Sigmoid colon (tissue), 6 donors: ENCODE measurements at regions not wholly inside any gene's neighbourhood (a gene's known extent, or its start where the extent isn't known, plus 50 kb on each side); places are given as distances from the start of the nearest gene placed in this dataset.

ENCODE experiments used
- DNase-seq: peaks from one replicate; pipeline ENCODE4 v3.0.0-alpha.2; 2019
- H3K27ac ChIP-seq, 4 donors: fragments of 200-600 bp; sonication (generic); one replicate each; pipeline ENCODE4 v1.5.1; 2016 to 2019; ENCODE audit warnings: mild to moderate bottlenecking in 1 of 4
- H3K27me3 ChIP-seq, 3 donors: fragments of 200-600 bp; sonication (generic); one replicate each; pipeline ENCODE4 v1.5.1; 2019; ENCODE audit warnings: mild to moderate bottlenecking in 1 of 3
- H3K36me3 ChIP-seq, 4 donors: fragments of 200-600 bp; sonication (generic); one replicate each; pipeline ENCODE4 v1.5.1; 2016 to 2019
- H3K4me1 ChIP-seq, 4 donors: fragments of 200-600 bp; sonication (generic); one replicate each; pipeline ENCODE4 v1.5.1; 2017 to 2019
- H3K4me3 ChIP-seq, 4 donors: fragments of 200-600 bp; sonication (generic); one replicate each; pipeline ENCODE4 v1.5.1; 2017 to 2019; ENCODE audit warnings: mild to moderate bottlenecking in 2 of 4, moderate library complexity in 1 of 4
- H3K9me3 ChIP-seq, 4 donors: fragments of 200-600 bp in 3 of 4; sonication (generic) in 3 of 4; one replicate each; pipeline versions ENCODE4 v1.5.1 to v1.6.1; 2013 to 2019
- EP300 ChIP-seq, 4 donors: sonication (generic); formaldehyde crosslinking; IDR thresholded peaks; one replicate each; pipeline ENCODE4 v1.6.1; 2017; ENCODE audit warnings: antibody characterized with exemption in 4 of 4
- POLR2A ChIP-seq, 2 donors: fragments of 450-650 bp; IDR thresholded peaks; one replicate each; pipeline ENCODE4 v1.6.1; 2016; ENCODE audit warnings: antibody characterized with exemption in 2 of 2, mild to moderate bottlenecking in 2 of 2, moderate library complexity in 2 of 2
- POLR2AphosphoS5 ChIP-seq, 4 donors: sonication (generic); formaldehyde crosslinking; IDR thresholded peaks; one replicate each; pipeline ENCODE4 v1.6.1; 2017; ENCODE audit warnings: antibody characterized with exemption in 4 of 4
- WGBS, 2 donors: extraction: QIAGEN DNeasy Blood & Tissue Kit; methylation state at CpG; one replicate each; pipeline ENCODE4 v1.1.7; 2013; 5-methylcytosine and 5-hydroxymethylcytosine counted together
- intact Hi-C: fragments of 100-400 bp; cut with DNase I; formaldehyde crosslinking; loops from one replicate; pipeline ENCODE4 v1.15.1; 2023
- small RNA-seq, 3 donors: library from RNA; depleted of rRNA; stranded (forward); fragments of <200 nt; gene quantifications; one replicate each; pipeline ENCODE3, GENCODE V24; 2016
- TF ChIP-seq, protein P1 (sequence below), 4 experiments: fragments of 450-650 bp in 3 of 4; fragments of 200-600 bp in 1 of 4; IDR thresholded peaks; one replicate each; pipeline ENCODE4 v1.5.1; 2016 to 2019; ENCODE audit warnings: antibody characterized with exemption in 4 of 4, mild to moderate bottlenecking in 3 of 4, moderate library complexity in 2 of 4
- donor health status: healthy with polysubstance abuse.
- donor health status: healthy.

DNA sequence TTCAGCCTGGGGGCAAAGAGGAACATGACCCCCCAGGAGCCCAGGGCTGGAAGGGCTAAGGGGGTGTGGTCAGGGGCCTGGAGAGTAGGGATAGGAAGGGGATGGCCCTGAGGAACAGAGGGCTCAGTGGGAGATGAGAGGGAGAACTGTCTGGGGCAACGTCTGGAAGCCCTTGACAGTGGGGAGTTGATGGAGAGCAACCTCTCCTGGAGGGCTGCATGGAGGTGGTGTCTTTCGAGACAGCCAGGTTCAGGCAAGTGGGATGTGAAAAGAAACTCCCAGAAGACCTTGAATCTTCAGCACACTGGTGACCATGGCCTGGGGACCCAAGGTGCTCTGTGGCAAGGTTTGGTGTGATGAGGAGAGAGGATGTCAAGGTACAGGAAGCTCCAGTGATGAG is 54.2 kb upstream of the RUNX3 start:
- Histone ChIP-seq H3K4me1 (no peaks in the 10 kb centered on the region), H3K4me3 (no peak overlapping the region), H3K9me3 (peaks cover 0 to 2% (median 0%) of the 10 kb centered on the region in 4 donors), H3K27ac (no peak overlapping the region), H3K27me3 (no peaks in the 10 kb centered on the region), H3K36me3 (no peaks in the 10 kb centered on the region)
- 63 to 79% methylated on average over 2 of the region's 2 CpGs for WGBS, 2 donors
- no peak for TF ChIP-seq POLR2AphosphoS5 (IDR thresholded peaks at IDR 0.05)
- TF ChIP-seq POLR2A (IDR thresholded peaks at IDR 0.05), result no peak
- TF ChIP-seq EP300 (IDR thresholded peaks at IDR 0.05), result no peak
- TF ChIP-seq, protein P1, sequence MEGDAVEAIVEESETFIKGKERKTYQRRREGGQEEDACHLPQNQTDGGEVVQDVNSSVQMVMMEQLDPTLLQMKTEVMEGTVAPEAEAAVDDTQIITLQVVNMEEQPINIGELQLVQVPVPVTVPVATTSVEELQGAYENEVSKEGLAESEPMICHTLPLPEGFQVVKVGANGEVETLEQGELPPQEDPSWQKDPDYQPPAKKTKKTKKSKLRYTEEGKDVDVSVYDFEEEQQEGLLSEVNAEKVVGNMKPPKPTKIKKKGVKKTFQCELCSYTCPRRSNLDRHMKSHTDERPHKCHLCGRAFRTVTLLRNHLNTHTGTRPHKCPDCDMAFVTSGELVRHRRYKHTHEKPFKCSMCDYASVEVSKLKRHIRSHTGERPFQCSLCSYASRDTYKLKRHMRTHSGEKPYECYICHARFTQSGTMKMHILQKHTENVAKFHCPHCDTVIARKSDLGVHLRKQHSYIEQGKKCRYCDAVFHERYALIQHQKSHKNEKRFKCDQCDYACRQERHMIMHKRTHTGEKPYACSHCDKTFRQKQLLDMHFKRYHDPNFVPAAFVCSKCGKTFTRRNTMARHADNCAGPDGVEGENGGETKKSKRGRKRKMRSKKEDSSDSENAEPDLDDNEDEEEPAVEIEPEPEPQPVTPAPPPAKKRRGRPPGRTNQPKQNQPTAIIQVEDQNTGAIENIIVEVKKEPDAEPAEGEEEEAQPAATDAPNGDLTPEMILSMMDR (IDR thresholded peaks at IDR 0.05), result no peak
- DNase-seq, result no peak
- intact Hi-C loops, result no loop called here

DNA sequence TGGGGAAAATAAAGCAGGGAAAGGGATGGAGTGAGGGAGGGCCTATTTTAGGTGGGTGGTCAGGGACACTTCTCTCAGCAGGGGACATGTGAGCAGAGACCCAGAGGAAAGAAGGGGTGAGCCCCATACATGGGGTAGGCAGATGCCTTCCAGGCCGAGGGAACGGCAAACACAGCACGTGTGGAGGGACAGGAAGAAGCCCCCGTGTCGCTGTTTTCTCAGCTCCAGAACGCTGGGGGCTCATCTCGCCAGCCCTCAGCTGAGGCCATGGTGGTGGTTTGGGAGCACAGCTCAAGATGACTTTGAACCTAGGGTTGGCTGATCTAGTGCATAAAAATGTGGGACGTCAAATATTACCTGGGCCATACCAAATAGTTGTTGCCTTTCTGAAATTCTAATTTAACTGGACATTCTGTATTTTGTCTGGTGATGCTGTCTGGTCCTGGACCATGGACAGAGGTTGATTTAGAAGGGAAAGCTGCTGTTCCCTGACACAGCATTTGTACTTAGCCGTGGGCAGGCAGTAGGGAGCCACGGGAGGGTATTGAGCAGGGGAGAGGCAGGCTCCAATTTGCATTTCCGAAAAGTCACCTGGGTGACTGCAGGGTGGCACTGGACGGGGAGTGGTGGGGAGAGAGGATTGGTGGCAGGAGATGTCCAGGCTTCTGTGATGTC is 53.1 kb upstream of the RUNX3 start:
- Histone ChIP-seq H3K4me3 (no peak overlapping the region), H3K27me3 (no peaks in the 10 kb centered on the region), H3K4me1 (no peaks in the 10 kb centered on the region), H3K36me3 (no peaks in the 10 kb centered on the region), H3K27ac (no peak overlapping the region), H3K9me3 (peaks cover 0 to 2% (median 0%) of the 10 kb centered on the region in 4 donors)
- intact Hi-C loops, result no loop called here
- 78 to 86% methylated on average over 12 of the region's 12 CpGs for WGBS, 2 donors
- no peak for DNase-seq
- TF ChIP-seq POLR2A (IDR thresholded peaks at IDR 0.05), result no peak
- no peak for TF ChIP-seq EP300 (IDR thresholded peaks at IDR 0.05)
- TF ChIP-seq, protein P1 (IDR thresholded peaks at IDR 0.05), result no peak
- TF ChIP-seq POLR2AphosphoS5 (IDR thresholded peaks at IDR 0.05), result no peak

DNA sequence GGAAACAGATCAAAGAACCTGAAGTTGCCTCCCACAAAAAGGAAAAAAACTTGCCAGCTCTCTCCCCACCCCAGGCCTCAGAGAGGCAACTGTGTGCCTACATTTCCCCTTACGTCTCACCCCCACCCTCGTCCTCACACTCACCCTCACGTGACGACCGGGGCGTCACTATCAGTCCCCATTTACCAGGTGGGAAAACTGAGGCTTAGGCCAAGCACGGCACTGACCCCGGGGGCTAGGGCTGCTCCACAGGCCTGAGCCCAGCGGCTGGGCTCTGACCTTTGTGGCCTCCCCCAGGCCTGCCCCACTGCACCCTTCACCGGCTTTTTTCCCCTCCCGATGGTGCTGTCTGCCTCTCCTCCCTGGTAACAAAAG is 51.5 kb upstream of the RUNX3 start:
- DNase-seq, result no peak
- intact Hi-C loops, result no loop called here
- TF ChIP-seq POLR2AphosphoS5 (IDR thresholded peaks at IDR 0.05) (no peak), EP300 (IDR thresholded peaks at IDR 0.05) (no peak), POLR2A (IDR thresholded peaks at IDR 0.05) (no peak)
- TF ChIP-seq, protein P1 (IDR thresholded peaks at IDR 0.05), result no peak
- Histone ChIP-seq H3K9me3 (peaks cover 0 to 3% (median under 1%) of the 10 kb centered on the region in 4 donors), H3K27me3 (no peaks in the 10 kb centered on the region), H3K4me1 (no peaks in the 10 kb centered on the region), H3K36me3 (no peaks in the 10 kb centered on the region), H3K4me3 (no peak overlapping the region), H3K27ac (no peak overlapping the region)
- WGBS, 2 donors, result 71 to 74% methylated on average over 11 of the region's 11 CpGs

DNA sequence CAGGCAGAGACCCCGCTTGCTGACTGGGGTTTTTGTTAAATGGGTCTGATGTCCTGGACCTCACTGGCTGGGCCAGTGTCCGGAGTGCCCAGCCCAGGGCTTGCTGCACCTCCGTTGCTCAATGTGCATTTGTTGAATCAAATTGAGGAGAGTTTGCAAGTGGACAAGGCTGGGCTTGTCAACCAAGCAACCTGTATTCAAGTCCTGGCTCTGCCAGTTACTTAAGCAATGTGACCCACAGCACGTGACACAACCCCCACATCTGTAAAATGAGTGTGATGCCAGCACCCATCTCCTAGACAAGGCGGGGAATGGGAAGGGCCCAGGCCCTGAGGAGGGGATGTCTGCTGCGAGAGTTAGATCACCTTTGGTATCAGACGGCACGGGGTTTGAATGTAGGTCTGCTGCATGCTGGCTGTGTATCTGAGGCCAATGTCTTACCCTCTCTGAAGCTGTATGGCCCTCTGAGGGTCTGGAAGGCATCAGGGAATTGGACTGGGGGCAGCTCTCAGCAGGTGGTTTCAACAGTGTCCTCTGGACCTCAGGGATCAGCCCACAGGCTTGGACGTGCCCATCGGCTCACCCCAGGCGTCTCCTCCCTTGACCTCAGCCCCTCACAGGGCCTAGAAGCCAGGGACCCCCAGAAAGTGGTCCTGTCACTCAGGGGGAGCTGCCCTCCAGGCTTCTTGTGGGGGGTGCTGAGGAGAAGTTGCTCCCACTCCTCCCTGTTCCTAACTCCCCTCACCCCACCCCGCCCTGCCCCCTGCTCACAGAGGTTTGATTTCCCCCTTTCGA is 51.0 kb upstream of the RUNX3 start:
- TF ChIP-seq POLR2A (IDR thresholded peaks at IDR 0.05), result no peak
- no peak for TF ChIP-seq POLR2AphosphoS5 (IDR thresholded peaks at IDR 0.05)
- TF ChIP-seq, protein P1 (IDR thresholded peaks at IDR 0.05), result no peak
- no peak for TF ChIP-seq EP300 (IDR thresholded peaks at IDR 0.05)
- intact Hi-C loops, result no loop called here
- Histone ChIP-seq H3K9me3 (peaks cover 0 to 9% (median under 1%) of the 10 kb centered on the region in 4 donors), H3K4me1 (no peaks in the 10 kb centered on the region), H3K4me3 (no peak overlapping the region), H3K27me3 (no peaks in the 10 kb centered on the region), H3K36me3 (no peaks in the 10 kb centered on the region), H3K27ac (no peak overlapping the region)
- DNase-seq, result no peak
- whole genome bisulfite sequencing, 2 donors, result 87% methylated on average over 13 of the region's 13 CpGs

Small RNA genes lying in the stretch of these regions (small RNA-seq; reads per million reads assigned to genes)
- gene MIR4425, result 0 reads per million in 3 donors
